ENCODE measurements at regions not wholly inside any gene's neighbourhood (a gene's known extent, or its start where the extent isn't known, plus 50 kb on each side); places are given as distances from the start of the nearest gene placed in this dataset.
"Not testable (repeated sequence)": the region's sequence is repeated elsewhere in the genome, so short reads cannot be mapped to it uniquely, and the experiment has no call there.

- no peak for DNase-seq
Observed at GRCh38 chr22:34608106-34608505, 457.9 kb upstream of the ISX start.

- no peak for DNase-seq
Observed at GRCh38 chr22:34608540-34609115, 457.3 kb upstream of the ISX start.

GRCh38 chr22:34609646-34610045 lies 456.3 kb upstream of the ISX start:
- no peak for DNase-seq

- no peak for DNase-seq
Observed at GRCh38 chr22:34620161-34620560, 445.8 kb upstream of the ISX start.

GRCh38 chr22:34620832-34621231 lies 445.1 kb upstream of the ISX start:
- no peak for DNase-seq

GRCh38 chr22:34622602-34623001 lies 443.4 kb upstream of the ISX start:
- DNase-seq = no peak

- DNase-seq = no peak
Observed at GRCh38 chr22:34623580-34623979, 442.4 kb upstream of the ISX start.

GRCh38 chr22:34625892-34626291 lies 440.1 kb upstream of the ISX start:
- not testable (repeated sequence) for DNase-seq

- no peak for DNase-seq
Observed at GRCh38 chr22:34638128-34638527, 427.8 kb upstream of the ISX start.

- DNase-seq = no peak
Observed at GRCh38 chr22:34639911-34640310, 426.0 kb upstream of the ISX start.

- no peak for DNase-seq
Observed at GRCh38 chr22:34645375-34645774, 420.6 kb upstream of the ISX start.

- no peak for DNase-seq
Observed at GRCh38 chr22:34669001-34669400, 397.0 kb upstream of the ISX start.

GRCh38 chr22:34683031-34683430 lies 382.9 kb upstream of the ISX start:
- DNase-seq = not testable (repeated sequence)

GRCh38 chr22:34684278-34684677 lies 381.7 kb upstream of the ISX start:
- DNase-seq = not testable (repeated sequence)

GRCh38 chr22:34687116-34687515 lies 378.8 kb upstream of the ISX start:
- DNase-seq = no peak

- DNase-seq = no peak
Observed at GRCh38 chr22:34688825-34689224, 377.1 kb upstream of the ISX start.

GRCh38 chr22:34696557-34696956 lies 369.4 kb upstream of the ISX start:
- no peak for DNase-seq

GRCh38 chr22:34702279-34702678 lies 363.7 kb upstream of the ISX start:
- no peak for DNase-seq

GRCh38 chr22:34709641-34710040 lies 356.3 kb upstream of the ISX start:
- no peak for DNase-seq

GRCh38 chr22:34722901-34723300 lies 343.1 kb upstream of the ISX start:
- no peak for DNase-seq

- DNase-seq = no peak
Observed at GRCh38 chr22:34736081-34736480, 329.9 kb upstream of the ISX start.

GRCh38 chr22:34738661-34739400 lies 327.1 kb upstream of the ISX start:
- DNase-seq = no peak

- no peak for DNase-seq
Observed at GRCh38 chr22:34743110-34743751, 322.7 kb upstream of the ISX start.

GRCh38 chr22:34760276-34761008 lies 305.5 kb upstream of the ISX start:
- no peak for DNase-seq
